HG03460 (cell line): ENCODE measurements at regions not wholly inside any gene's neighbourhood (a gene's known extent, or its start where the extent isn't known, plus 50 kb on each side); places are given as distances from the start of the nearest gene placed in this dataset.
A peak's percentile ranks its signal among the peaks of the same experiment; 100 is the strongest.

Experiments used
- ATAC-seq: cut with Tn5 transposase; IDR thresholded peaks from one replicate; pipeline ENCODE4 v1.9.1; 2021; ENCODE audit not compliant: unreplicated experiment

GRCh38 chr4:3364634-3365314 lies 72.0 kb downstream of the RGS12 start:
- no peak for ATAC-seq

GRCh38 chr4:3365326-3365725 lies 72.5 kb downstream of the RGS12 start:
- no peak for ATAC-seq

GRCh38 chr4:3365871-3366842 lies 73.3 kb downstream of the RGS12 start:
- ATAC-seq: no peak

GRCh38 chr4:3366893-3367775 lies 74.3 kb downstream of the RGS12 start:
- ATAC-seq: no peak

- no peak for ATAC-seq
Measured at GRCh38 chr4:3367866-3368265, 73.9 kb upstream of the HGFAC start.

GRCh38 chr4:3368334-3368733 lies 73.4 kb upstream of the HGFAC start:
- no peak for ATAC-seq

- ATAC-seq: no peak
Measured at GRCh38 chr4:3368841-3369760, 72.7 kb upstream of the HGFAC start.

GRCh38 chr4:3369781-3370674 lies 71.7 kb upstream of the HGFAC start:
- ATAC-seq: no peak

GRCh38 chr4:3371033-3372001 lies 70.5 kb upstream of the HGFAC start:
- no peak for ATAC-seq

- peak; percentile 17 for ATAC-seq
Measured at GRCh38 chr4:3372264-3372932, 69.4 kb upstream of the HGFAC start.

GRCh38 chr4:3372933-3373465 lies 68.8 kb upstream of the HGFAC start:
- ATAC-seq: peak; percentile 66

- ATAC-seq: no peak
Measured at GRCh38 chr4:3373468-3373867, 68.3 kb upstream of the HGFAC start.

- ATAC-seq: no peak
Measured at GRCh38 chr4:3374011-3374645, 67.6 kb upstream of the HGFAC start.

GRCh38 chr4:3374667-3375066 lies 67.1 kb upstream of the HGFAC start:
- no peak for ATAC-seq

- ATAC-seq: no peak
Measured at GRCh38 chr4:3375688-3376087, 66.1 kb upstream of the HGFAC start.

GRCh38 chr4:3376266-3376665 lies 65.5 kb upstream of the HGFAC start:
- ATAC-seq: no peak

- ATAC-seq: no peak
Measured at GRCh38 chr4:3377557-3377956, 64.2 kb upstream of the HGFAC start.
